GM21723 (cell line): ENCODE measurements at regions not wholly inside any gene's neighbourhood (a gene's known extent, or its start where the extent isn't known, plus 50 kb on each side); places are given as distances from the start of the nearest gene placed in this dataset.
"Not testable (repeated sequence)": the region's sequence is repeated elsewhere in the genome, so short reads cannot be mapped to it uniquely, and the experiment has no call there.

Source experiments
- ATAC-seq: cut with Tn5 transposase; IDR thresholded peaks from one replicate; pipeline ENCODE4 v1.9.1; 2021; ENCODE audit warnings: mild to moderate bottlenecking, moderate library complexity; ENCODE audit not compliant: unreplicated experiment

DNA sequence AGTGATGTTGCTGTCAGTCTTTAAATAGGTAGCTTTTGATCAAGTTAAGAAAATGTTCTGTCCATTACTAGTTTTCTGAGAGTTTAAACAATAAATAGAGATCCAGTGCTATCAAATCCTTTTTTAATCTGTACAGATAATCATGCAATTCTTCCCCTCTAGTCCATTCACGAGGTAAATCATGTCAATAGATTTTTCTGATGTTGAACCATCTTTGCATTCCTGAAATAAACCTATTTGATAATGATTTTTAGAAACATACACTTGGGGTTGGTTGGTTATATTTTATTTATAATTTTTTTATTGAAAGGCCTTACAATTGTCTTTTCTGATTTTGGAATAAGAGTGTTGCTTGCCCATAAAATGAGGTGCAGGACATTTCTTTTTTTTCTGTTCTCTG is 95.0 kb downstream of the FAM53A start:
- no peak for ATAC-seq

DNA sequence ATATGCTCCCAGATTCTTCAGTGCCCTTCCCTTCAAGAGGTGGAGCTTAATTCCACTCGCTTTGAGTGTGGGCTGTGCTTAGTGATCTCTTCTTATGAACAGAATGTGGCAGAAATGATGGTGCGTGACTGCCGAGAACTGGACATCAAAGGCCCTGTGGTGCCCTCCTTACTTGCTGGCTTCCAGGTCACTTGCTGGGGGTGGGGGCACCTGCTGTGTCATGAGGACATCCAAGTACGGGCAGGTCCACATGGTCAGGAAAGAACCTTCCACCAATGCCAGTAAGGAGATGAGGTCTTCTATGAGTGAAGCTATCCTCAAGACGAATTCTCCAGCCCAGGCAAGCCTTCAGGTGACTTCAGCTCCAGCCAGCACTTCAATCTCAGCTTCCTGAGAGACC is 95.8 kb downstream of the FAM53A start:
- ATAC-seq: no peak

DNA sequence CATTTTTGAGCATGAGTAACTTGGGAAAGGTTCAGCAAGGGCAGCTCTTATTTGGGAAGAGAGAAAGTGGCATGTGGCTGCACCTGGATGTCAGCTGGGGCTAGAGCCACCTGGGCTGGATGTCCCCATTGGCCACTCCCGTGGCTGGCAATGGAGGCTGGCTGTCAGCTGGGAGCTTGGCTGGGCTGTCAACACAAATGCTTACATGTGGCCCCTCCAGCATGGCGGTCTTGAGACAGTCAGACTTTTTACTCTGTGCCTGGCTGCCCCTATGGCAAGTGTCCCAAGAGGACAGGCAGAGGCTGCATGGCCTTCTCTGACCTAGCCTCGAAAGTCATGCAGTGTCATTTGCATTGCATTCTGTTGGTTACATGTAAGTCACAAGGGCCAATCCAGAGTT is 99.6 kb downstream of the FAM53A start:
- ATAC-seq: no peak

DNA sequence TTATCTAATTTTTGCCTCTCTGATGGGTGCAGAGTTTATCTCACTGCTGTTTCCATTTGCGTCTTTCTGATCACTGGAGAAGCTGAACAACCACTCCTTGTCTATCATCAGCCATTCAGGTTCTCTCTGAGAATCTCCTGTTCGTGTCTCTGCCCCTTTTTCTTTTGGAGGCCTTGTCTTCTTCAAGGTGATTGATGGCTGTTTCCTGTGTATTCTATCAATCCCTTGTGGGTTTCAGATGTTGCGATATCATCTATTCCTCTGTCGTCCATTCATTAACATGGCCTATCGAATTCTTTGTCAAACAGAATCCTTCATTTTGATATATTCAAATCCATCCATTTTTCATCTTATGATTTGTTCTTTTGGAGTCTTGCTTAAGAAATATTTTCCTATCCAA is 100.3 kb downstream of the FAM53A start:
- no peak for ATAC-seq

DNA sequence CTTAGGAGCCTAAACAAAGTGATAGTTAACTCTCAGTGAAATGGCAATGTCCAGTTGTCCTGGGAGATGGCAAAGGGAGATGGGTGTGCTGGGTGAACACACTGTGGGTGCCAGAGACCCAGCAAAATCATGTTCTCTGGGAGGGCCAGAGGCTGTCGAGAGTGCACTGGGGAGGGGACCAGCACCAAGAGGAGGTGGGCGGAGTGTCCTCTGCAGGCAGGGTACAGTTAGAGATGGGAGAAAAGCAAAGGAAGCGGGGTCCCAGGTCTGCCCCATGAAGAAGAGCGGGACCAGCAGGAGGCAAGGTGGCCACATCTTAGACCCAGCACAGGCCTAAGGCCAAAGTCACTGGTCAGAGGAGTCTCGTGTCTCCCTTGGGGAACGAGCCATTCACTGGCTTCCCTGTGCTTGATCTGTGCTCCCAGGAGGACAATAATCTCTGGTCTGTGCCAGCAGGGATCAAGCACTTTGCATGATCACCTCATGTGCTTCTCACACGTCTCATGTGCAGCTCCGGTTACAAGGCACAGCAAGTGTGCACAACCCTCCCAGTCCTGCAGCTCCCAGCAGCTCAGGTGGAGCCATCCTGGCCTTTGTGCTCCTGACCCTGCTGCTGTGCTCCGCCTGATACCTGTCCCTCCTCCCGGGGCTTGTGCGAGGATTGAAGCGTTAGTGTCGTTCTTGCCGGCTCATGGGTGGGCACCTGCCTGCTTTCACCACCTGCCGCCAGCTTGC is 100.9 kb downstream of the FAM53A start:
- ATAC-seq: no peak

DNA sequence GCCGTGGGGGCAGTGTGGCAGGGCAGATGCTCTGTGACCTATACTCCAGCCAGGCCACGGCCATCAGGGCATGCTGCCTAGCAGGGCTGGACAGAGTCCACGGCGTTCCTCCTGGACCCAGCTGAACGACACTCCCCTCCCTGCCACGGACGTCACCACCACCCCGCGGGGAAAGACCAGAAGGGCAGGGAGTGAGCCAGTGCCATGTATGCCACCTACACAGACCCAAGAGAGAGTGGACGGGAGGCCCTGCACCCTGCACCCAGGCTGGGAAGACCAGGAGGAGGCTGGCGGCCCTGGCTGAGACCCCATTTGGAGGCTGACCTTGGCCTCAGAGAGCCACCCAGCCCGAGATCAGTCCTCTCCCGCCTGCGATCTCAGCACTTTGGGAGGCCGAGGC is 101.9 kb downstream of the FAM53A start:
- no peak for ATAC-seq

DNA sequence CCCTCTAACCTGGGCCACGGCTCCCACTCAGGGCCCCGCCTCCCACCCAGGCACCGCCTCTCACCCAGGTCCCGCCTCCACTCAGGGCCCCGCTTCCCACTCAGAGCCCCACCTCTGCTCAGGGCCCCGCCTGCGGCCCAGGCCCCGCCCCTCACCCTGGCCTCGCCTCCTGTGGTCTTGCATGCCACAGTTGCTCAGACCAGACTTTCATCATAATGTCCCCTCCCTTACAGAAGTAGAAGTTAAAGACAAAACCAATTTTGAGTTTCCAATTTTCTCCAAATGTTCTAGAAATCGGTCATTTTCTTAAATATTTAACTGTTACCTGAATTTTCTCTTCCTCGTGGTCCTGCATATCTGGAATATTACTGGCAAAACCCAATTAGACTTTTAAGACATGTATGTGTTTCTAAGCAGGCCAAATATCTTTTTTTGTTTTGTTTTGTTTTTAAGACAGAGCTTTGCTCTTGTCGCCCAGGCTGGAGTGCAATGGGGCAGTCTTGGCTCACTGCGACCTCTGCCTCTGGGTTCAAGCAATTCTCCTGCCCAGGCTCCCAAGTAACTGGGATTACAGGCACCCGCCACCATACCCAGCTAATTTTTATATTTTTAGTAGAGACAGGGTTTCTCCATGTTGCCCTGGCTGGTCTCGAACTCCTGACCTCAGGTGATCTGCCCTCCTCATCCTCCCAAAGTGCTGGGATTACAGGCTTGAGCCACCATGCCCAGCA is 102.8 kb downstream of the FAM53A start:
- ATAC-seq: peak; percentile 71

DNA sequence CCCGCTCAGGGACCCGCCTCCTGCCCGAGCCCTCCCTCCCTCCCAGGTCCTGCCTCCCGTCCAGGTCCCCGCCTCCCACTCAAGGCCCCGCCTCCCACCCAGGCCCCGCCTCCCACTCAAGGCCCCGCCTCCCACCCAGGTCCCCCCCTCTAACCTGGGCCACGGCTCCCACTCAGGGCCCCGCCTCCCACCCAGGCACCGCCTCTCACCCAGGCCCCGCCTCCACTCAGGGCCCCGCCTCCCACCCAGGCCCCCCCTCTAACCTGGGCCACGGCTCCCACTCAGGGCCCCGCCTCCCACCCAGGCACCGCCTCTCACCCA is 103.5 kb downstream of the FAM53A start:
- ATAC-seq: not testable (repeated sequence)

DNA sequence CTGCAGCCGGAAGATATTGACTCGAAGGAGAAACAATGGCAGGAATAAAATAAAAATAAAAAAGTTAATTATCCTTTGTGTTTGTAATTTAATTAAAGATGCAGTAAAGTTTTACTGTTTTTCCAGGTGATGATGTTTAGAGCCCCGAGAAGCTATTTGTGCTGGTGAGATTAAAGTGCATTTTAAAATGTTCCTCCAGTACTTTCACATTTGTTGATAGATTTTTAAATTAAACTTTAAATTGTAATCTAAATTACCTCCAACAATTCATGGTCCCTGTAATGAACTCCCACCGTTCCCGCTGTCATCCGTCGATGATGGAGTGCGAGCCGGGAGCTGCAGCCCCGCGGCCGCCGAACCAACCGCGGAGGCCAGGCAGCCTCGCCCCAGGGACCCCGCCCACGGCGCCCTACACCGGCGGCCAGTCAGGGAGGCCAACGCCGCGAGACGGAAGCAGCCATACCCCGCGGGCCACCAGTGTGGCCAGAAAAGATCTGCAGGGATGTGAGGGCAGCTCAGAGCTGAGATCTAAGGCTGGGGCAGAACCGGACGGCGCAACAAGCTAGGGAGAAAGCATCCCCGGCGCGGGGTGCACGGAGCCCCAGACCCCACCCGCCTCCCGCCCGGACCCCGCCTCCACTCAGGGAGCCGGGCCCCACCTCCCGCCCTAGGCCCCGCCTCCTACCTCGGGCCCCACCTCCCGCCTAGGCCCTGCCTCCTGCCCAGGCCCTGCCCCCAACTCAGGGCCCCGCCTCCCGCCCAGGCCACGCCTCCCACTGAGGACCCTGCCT is 104.0 kb downstream of the FAM53A start:
- ATAC-seq: peak; percentile 44

DNA sequence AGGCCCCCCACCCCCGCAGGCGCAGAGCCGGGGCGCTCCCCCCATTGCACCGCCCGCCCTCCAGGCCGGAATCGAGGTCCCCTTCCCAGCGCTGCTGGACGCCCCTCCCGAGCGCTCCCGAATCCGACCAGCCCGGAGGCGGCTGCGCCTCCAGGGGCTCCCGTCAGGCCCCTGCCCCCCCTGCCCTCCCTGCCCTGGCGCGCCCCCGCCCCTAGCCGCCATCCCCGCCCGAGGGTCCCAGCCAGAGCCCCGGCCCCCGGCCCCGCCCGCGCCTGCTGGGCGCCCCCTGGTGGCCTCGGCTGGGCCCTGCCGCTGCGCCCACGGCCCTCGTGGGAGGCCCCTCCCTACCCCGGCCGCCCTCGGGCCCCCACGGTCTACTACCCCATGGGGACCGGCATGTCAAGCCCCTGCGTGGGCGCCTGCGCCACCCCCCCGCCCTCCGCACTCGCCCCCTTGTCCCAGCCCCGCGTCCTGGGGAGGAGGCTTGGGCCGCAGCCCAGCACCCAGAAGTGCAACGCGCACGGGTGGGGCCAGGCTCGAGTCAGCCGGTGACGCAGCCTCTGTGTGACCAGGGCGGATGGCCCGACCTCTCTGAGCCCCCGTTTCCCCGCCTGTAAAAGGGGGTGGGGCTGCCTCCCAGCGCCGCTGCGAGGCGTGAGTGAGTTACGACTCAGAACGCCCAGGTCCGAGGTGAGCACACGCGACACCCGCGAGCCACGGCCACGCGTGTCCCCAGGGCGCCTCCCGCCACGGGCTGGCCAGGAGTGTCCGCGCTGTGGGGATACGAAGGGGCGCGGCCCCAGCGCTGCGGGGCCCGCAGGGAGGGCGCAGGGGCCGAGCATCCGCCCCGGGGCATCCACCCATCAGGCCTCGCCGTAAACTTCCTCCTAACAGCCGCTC is 104.9 kb downstream of the FAM53A start:
- peak; percentile 35 for ATAC-seq

DNA sequence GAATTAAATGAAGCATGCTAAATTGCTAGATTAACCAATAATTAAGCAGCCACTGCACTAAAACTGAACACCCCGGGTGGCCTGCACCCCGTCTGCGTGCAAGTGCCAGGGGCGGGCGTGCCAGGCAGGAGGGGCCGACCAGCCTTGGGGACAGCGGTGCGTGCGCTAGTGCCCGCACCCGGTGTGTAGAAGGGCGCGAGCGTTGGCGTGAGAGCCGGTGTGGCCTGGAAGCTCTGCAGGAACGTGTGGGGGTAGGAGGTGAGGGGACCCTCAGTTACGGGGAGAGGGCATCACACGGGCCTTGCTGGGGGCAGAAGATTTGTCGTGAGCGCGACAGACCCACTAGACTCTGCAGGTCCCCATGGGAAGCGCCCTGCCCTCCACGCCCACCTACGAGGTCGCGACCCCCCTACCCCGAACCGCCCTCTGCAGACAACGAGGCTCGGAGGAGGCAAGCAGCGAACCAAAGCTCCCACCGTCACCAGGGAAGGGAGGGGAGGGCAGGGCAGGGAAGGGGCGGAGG is 105.8 kb downstream of the FAM53A start:
- ATAC-seq: no peak

DNA sequence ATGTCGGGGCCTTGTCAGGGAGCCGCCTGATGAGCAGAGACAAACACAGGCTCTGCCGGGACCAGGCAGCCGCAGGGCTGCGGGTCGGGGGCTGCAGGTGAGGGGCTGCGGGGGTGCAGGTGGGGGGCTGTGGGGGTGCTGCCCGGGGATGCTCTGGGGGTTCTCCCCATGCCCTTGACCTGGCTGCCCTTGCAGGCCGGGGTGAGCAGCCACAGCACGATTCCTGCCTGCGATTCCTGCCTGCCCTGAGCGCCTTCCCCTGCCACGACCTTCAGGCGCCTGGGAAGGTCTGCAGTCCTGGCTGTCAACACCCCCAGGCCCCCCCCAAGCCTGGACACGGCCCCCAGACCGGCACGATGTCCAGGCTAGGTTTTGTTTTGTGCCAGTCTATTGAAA is 106.3 kb downstream of the FAM53A start:
- no peak for ATAC-seq

DNA sequence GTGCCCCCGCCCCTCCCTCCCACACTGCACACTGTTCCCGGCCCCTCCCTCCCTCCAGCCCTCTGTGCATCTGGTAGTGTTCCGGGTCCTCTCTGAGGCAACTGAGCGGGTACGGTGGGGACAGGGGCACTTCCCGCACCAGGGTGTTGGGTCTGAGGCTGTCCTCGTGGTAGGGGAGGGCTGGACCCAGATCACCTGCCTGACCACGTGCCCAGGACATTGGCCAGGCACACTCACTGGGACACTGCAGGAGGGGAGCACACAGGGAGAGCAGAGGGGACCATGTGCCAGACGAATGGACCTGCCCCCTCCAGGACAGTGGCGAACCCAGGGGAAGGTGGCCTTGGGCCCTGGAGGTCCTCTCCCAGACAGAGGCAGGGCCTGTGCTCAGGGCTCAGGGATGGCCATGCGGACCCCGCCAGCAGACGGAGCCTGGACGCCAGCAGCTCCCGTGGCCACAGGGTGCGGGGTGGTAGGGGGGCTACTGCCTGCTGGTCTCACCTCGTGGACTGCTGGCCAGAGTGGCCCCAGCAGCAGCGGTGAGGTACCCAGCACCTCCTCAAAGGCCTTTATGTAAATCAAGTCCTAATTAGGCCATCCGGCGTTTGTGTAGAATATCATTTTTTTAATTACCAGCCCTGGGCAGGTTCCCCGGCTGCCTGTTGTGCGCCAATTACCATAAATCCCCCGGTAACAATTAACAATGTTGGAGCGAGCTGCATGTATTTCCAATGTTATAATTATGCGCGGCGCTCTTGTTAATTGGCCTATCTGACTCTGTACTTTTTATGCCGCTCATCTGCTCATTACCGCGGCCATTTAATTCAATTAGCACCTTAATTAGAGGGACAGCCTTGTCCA is 106.9 kb downstream of the FAM53A start:
- no peak for ATAC-seq

DNA sequence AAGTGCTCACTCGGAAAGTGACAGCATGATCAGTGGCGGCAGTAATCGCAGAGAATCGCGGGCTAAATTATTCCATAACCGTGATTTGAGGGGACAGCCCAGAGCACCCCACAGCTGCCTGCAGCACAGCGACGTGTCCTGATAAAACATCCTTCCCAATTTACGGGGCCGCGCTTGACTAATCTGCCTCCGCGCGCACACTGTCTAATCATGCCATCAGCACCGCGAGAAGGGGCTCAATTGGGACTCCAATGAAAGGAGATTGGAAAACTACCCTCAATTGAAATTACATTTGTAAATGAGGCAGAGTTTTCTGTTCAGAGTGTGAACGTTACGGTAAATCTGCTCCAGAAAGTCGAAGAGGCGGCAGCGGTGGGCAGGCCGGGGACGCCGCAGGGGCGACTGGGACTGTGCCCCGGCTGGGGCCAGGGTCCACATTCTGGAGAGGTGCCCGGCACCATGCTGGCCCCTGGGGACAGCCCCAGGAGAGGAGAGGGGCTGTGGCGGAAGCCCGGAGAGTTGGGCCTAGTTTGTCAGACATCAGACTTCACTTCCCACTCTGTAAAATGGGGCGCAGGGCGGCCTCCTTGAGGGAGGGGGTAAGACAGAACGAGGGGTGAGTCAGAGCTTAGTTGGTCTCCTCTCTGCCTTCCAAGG is 107.7 kb downstream of the FAM53A start:
- ATAC-seq: no peak

DNA sequence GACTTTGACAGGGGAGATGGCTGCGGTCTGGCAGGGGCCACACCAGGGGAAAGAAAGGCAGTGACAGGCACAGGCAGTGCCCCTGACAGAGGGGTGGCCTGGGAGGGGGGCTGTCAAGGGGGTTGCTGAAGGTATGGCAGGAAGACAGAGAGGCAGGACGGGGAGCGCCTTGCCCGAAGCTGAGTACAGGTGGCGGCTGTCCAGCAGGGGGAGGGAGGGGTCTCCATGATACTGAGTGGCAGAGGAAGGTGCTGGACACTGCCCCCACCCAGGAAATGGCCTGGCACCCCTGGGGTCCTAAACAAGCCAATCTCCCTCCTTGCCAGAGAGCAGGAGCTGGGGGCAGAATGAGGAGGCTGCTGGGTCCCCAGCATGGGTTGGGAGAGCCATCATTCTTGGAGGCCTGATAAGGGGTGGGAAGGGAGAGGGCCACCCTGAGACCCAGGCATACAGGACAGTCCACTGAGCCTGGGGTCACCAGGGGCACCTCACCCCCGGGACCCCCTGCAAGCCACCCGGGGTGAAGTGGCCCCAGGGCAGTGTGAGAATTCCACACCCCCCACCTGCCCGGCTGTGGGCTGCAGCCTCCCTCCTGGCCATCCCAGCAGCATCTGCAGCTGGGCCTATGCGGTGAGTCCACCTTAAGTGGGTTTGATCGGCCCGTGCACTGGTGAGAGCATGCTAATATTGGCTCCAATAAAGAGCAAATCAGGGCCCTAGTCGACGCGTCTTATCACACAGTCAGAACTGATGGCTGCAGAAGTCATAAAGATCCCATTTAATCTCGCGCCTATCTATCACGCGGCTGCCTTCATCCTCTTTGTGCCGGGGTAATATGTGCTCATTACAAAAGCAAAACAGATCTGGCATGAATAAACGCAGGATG is 108.5 kb downstream of the FAM53A start:
- ATAC-seq: no peak

DNA sequence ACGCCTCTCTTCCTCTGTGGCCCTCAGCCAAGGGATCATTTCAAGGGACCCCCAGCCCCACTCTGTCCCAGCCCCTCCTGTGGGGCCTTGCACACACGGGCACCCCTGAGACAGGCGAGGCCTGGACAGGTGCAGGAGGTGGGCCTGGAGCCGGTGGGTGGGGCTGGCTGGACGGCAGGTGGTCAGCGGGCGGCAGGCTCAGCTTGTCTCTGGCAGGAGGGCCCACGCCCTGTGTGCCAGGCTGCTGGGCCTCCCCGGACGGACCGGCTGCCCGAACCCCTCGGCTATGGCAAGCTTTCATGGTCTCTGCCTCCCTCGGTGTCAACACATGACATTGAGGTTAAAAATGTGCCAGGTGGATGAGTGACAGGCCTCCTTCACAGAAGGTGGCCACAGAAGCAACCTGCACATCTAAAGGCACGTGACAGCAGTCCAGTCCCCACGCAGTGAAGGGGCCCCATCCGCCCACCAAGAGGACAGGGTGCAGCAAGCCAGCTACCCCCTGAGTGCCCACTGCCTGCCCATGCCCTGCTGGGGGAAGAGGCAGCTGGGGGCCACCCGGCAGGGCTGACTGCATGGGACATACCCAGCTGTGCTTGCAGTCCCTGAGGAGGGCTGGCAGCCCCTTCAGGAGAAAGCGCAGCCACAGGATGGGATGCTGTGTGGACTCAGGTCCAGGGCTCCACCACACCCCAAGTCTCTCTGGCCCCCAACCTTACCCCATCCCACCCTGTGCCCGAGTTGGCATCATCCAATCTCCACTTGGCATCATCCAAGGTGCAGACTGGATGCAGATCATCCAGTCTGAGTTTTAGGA is 109.3 kb downstream of the FAM53A start:
- no peak for ATAC-seq

DNA sequence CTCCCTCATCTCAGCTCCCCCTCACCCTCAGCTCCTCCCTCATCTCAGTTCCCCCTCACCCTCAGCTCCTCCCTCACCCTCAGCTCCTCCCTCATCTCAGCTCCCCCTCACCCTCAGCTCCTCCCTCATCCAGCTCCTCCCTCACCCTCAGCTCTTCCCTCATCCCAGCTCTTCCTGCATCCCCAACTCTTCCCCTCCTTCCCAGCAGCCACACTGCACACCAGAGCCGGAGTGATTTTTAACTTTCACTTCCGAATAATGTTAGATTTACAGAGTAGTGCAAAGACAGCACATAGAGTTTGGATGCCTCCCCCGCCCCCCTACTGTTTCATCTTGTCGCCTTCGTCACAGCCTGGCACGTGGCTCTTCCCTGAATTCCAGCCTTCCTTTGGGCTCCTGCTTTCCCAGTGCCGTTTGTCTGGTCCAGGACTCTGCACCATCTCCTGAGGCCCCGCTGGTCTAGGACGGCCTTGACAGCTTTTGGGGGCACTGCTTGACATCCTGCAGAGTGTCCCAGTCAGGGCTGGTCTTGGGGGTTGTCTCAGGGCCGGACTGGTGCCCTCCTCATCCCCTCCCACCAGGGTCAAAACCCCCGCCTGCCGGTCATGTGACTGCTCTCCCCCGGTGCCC is 110.2 kb downstream of the FAM53A start:
- ATAC-seq: no peak
